Endothelial cell of umbilical vein (primary cell): ENCODE measurements at regions not wholly inside any gene's neighbourhood (a gene's known extent, or its start where the extent isn't known, plus 50 kb on each side); places are given as distances from the start of the nearest gene placed in this dataset.

ENCODE experiments used
- BruUV-seq: library from RNA; stranded (reverse); fragments of 400-500 nt; replicated peaks from 2 replicates; lab custom pipeline; 2021; lab: Mats Ljungman, UMichigan
- CTCF ChIA-PET: fragments of 300-600, 350-600 bp; sonication (Branson Sonifier 250); formaldehyde crosslinking; loops from one replicate; lab custom pipeline; 2021; ENCODE audit warnings: antibody characterized with exemption, inconsistent platforms; lab: Charles Lee
- POLR2A ChIA-PET: fragments of 300-600, 350-600 bp; sonication (Branson Sonifier 250); formaldehyde crosslinking; loops from one replicate; lab custom pipeline; 2021; ENCODE audit warnings: antibody characterized with exemption, inconsistent platforms; lab: Charles Lee
- DNase-seq: peaks from one replicate; pipeline ENCODE4 v3.0.0-alpha.2; 2011; ENCODE audit warnings: low read depth, low spot score
- FAIRE-seq: peaks from 2 replicates; lab custom pipeline; 2011; peaks lifted over from hg19 to GRCh38; lab: Jason Lieb, UNC
- H2AFZ ChIP-seq: 2 replicates; pipeline ENCODE4 v1.6.0; 2012; ENCODE audit warnings: low read depth, low read length, control low read depth, inconsistent platforms
- H3K27ac ChIP-seq: 2 replicates; pipeline ENCODE4 v1.5.1; 2011; ENCODE audit warnings: low read depth, mild to moderate bottlenecking, control low read depth, low read length, moderate library complexity; ENCODE audit not compliant: insufficient read depth
- H3K27me3 ChIP-seq, 2 experiments: 2 replicates each; pipeline versions ENCODE4 v1.6.0 to v1.6.1; 2011; ENCODE audit warnings: low read length in 2 of 2, mixed read lengths in 1 of 2; ENCODE audit not compliant: control insufficient read depth in 2 of 2, insufficient read depth in 2 of 2
- H3K36me3 ChIP-seq, 2 experiments: 2 replicates in 1 of 2; 3 replicates in 1 of 2; pipeline ENCODE4 v1.5.1; 2011; ENCODE audit warnings: low read length in 2 of 2, mild to moderate bottlenecking in 1 of 2, moderate library complexity in 1 of 2; ENCODE audit not compliant: control insufficient read depth in 2 of 2, insufficient read depth in 2 of 2; ENCODE audit errors: extremely low read depth in 1 of 2
- H3K4me1 ChIP-seq: 3 replicates; pipeline ENCODE4 v1.5.1; 2011; ENCODE audit warnings: mild to moderate bottlenecking, low read length; ENCODE audit not compliant: control insufficient read depth, insufficient read depth; ENCODE audit errors: extremely low read depth
- H3K4me2 ChIP-seq: 2 replicates; pipeline ENCODE4 v1.6.1; 2011; ENCODE audit warnings: low read length, control low read depth, mixed read lengths; ENCODE audit not compliant: insufficient read depth
- H3K4me3 ChIP-seq, 3 experiments: fragments of 200-600 bp in 1 of 3; sonication (generic), shearing (Covaris generic) in 1 of 3; replicated peaks in 1 of 3; 2 replicates each; pipeline ENCODE4 v1.5.1; 2011 to 2016; ENCODE audit warnings: control low read depth in 3 of 3, low read length in 3 of 3, mild to moderate bottlenecking in 2 of 3, inconsistent platforms in 1 of 3, low read depth in 1 of 3, moderate library complexity in 1 of 3; ENCODE audit not compliant: insufficient read depth in 1 of 3
- H3K79me2 ChIP-seq: 2 replicates; pipeline ENCODE4 v1.6.0; 2012; ENCODE audit warnings: low read length, inconsistent platforms; ENCODE audit not compliant: control insufficient read depth, insufficient read depth
- H3K9ac ChIP-seq: replicated peaks from 2 replicates; pipeline ENCODE3; 2011; ENCODE audit warnings: low read length, control low read depth; ENCODE audit not compliant: insufficient read depth; ENCODE audit errors: extremely low read depth
- H3K9me1 ChIP-seq: replicated peaks from 3 replicates; pipeline ENCODE4 v1.6.0; 2011; ENCODE audit warnings: mild to moderate bottlenecking, low read length; ENCODE audit not compliant: control insufficient read depth, insufficient read depth; ENCODE audit errors: extremely low read depth
- H3K9me3 ChIP-seq: replicated peaks from 2 replicates; pipeline ENCODE4 v1.5.1; 2012; ENCODE audit warnings: low read length, inconsistent platforms; ENCODE audit not compliant: control insufficient read depth, insufficient read depth
- H4K20me1 ChIP-seq: replicated peaks from 2 replicates; pipeline ENCODE3; 2011; ENCODE audit warnings: mild to moderate bottlenecking, low read length; ENCODE audit not compliant: control insufficient read depth, insufficient read depth; ENCODE audit errors: extremely low read depth
- EZH2 ChIP-seq: IDR thresholded peaks from 2 replicates; pipeline ENCODE4 v1.6.1; 2012; ENCODE audit warnings: borderline replicate concordance, low read depth, mild to moderate bottlenecking, moderate library complexity, low read length, inconsistent platforms; ENCODE audit not compliant: severe bottlenecking
- FOS ChIP-seq: IDR thresholded peaks from 2 replicates; pipeline ENCODE4 v1.6.1; 2011; ENCODE audit warnings: mild to moderate bottlenecking, low read length, moderate library complexity, borderline replicate concordance; ENCODE audit not compliant: insufficient read depth
- GATA2 ChIP-seq: IDR thresholded peaks from 2 replicates; pipeline ENCODE4 v1.7.0; 2011; ENCODE audit warnings: low read depth, mild to moderate bottlenecking, moderate library complexity, mixed read lengths, low read length; ENCODE audit not compliant: insufficient read length, insufficient read depth
- JUN ChIP-seq: IDR thresholded peaks from 2 replicates; pipeline ENCODE4 v1.6.1; 2011; ENCODE audit warnings: borderline replicate concordance, low read depth; ENCODE audit not compliant: insufficient read length, insufficient read depth
- MYC ChIP-seq: IDR thresholded peaks from one replicate; pipeline ENCODE4 v1.6.1; 2011; ENCODE audit warnings: mild to moderate bottlenecking, low read depth, low read length
- POLR2A ChIP-seq: IDR thresholded peaks from 2 replicates; pipeline ENCODE4 v1.6.1; 2012; ENCODE audit warnings: low read depth, mild to moderate bottlenecking, control low read depth, low read length
- POLR2AphosphoS5 ChIP-seq: IDR thresholded peaks from 2 replicates; pipeline ENCODE4 v1.6.1; 2012; ENCODE audit warnings: low read depth, mild to moderate bottlenecking, control low read depth, low read length, moderate library complexity; ENCODE audit not compliant: insufficient read depth
- dilution Hi-C: fragments of 300-500 bp; cut with MboI; formaldehyde crosslinking; loops from one replicate; pipeline ENCODE4 v1.15.0; 2019; ENCODE audit warnings: low sequenced_read_pairs; ENCODE audit not compliant: extremely low pct_ligation_motif_present
- intact Hi-C: fragments of 100-400 bp; cut with micrococcal nuclease; formaldehyde crosslinking; loops from one replicate; pipeline ENCODE4 v1.10.0; 2022
- TF ChIP-seq, protein P1 (sequence below): IDR thresholded peaks from 2 replicates; pipeline ENCODE4 v1.6.1; 2011; ENCODE audit not compliant: insufficient read depth, insufficient read length
- TF ChIP-seq, protein P2 (sequence below), 2 donors: IDR thresholded peaks; 1 replicate in 1 of 2; 2 replicates in 1 of 2; pipeline ENCODE4 v1.5.1; 2011; ENCODE audit warnings: low read length in 2 of 2, mild to moderate bottlenecking in 2 of 2, moderate library complexity in 2 of 2, control low read depth in 1 of 2, inconsistent platforms in 1 of 2, low read depth in 1 of 2; ENCODE audit not compliant: insufficient read depth in 1 of 2; ENCODE audit errors: extremely low read depth in 1 of 2

DNA sequence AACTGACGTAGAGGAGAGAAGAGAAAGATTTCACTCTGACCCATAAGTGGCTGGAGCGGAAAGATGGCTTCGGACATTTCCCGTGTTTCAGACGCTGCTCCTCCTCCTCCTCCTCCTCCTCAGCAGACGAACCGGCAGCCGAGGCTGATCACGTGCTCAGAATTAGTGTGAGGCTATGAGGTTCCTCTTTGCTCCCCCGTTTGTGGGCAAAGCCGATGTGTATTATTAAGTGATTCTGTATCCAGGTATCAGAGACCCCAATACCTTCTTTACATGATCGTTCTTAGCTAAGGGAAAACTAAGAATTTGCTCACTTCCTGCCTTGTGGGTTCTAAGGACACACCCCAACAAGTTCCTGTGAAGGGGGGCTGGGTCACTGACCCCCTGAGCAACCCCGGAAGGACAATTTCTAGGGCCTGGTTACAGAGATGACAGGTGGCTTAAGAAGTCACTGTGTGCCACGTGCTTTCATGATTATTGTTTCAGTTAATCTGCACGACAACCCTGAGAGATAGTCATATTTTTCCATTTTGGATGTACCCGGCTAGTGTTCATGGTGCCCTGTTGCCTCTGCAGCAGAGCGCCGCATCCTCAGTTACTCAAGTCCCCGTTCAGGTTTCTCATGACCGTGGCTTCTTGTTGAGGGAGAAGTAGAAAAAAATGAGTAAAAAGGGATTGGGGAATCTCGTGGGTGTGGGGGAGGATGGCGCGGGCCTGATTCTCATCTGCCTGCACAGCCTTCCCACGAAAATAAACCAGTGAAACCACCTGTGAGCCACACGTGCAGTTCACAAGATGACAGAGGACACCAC, 671.8 kb downstream of the QKI start:
- no peak for FAIRE-seq
- TF ChIP-seq POLR2AphosphoS5 (no peak), JUN (no peak), FOS (no peak), MYC (no peak), GATA2 (no peak), EZH2 (no peak), POLR2A (no peak)
- TF ChIP-seq, protein P1, sequence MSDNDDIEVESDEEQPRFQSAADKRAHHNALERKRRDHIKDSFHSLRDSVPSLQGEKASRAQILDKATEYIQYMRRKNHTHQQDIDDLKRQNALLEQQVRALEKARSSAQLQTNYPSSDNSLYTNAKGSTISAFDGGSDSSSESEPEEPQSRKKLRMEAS = no peak
- TF ChIP-seq, protein P2, sequence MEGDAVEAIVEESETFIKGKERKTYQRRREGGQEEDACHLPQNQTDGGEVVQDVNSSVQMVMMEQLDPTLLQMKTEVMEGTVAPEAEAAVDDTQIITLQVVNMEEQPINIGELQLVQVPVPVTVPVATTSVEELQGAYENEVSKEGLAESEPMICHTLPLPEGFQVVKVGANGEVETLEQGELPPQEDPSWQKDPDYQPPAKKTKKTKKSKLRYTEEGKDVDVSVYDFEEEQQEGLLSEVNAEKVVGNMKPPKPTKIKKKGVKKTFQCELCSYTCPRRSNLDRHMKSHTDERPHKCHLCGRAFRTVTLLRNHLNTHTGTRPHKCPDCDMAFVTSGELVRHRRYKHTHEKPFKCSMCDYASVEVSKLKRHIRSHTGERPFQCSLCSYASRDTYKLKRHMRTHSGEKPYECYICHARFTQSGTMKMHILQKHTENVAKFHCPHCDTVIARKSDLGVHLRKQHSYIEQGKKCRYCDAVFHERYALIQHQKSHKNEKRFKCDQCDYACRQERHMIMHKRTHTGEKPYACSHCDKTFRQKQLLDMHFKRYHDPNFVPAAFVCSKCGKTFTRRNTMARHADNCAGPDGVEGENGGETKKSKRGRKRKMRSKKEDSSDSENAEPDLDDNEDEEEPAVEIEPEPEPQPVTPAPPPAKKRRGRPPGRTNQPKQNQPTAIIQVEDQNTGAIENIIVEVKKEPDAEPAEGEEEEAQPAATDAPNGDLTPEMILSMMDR (IDR thresholded peaks at IDR 0.05; ENCODE audit: extremely low read depth in 1 of 2, insufficient read depth in 1 of 2, low read depth in 1 of 2, low read length in 2 of 2) = no peak

More for the DNA sequence above, 671.8 kb downstream of the QKI start:
- Histone ChIP-seq H3K9ac (peak overlapping the region; percentile 50), H3K4me3 (no peak overlapping the region), H3K9me3 (no peaks in the 10 kb centered on the region), H3K36me3 (no peaks in the 10 kb centered on the region), H3K27ac (no peak overlapping the region), H3K79me2 (no peaks in the 10 kb centered on the region), H3K9me1 (no peaks in the 10 kb centered on the region), H3K27me3 (no peaks in the 10 kb centered on the region), H4K20me1 (no peaks in the 10 kb centered on the region), H3K4me1 (peaks cover 20% of the 10 kb centered on the region), H3K4me2 (no peak overlapping the region), H2AFZ (peak overlapping the region; percentile 64)
- intact Hi-C loops = no loop called here
- DNase-seq = no peak
- CTCF ChIA-PET = interaction anchor here (0.8 to 2.8 kb wide), 4 partner anchors 11 to 23 kb away, joined by 4 to 13 read pairs (median 6); no protein-coding TSS in a partner anchor
- TSS peak; percentile 11 for BruUV-seq
- POLR2A ChIA-PET = no interaction called here
- dilution Hi-C loops = no loop called here
